ENCODE measurements at regions not wholly inside any gene's neighbourhood (a gene's known extent, or its start where the extent isn't known, plus 50 kb on each side); places are given as distances from the start of the nearest gene placed in this dataset.
A peak's percentile ranks its signal among the peaks of the same experiment; 100 is the strongest.

- in situ Hi-C loops (cut with HindIII; ENCODE audit: low sequenced_read_pairs), result no loop called here
- H3K4me3 ChIP-seq (ENCODE audit: low read depth, low read length), result no peak overlapping the region
- TF ChIP-seq, protein P1, sequence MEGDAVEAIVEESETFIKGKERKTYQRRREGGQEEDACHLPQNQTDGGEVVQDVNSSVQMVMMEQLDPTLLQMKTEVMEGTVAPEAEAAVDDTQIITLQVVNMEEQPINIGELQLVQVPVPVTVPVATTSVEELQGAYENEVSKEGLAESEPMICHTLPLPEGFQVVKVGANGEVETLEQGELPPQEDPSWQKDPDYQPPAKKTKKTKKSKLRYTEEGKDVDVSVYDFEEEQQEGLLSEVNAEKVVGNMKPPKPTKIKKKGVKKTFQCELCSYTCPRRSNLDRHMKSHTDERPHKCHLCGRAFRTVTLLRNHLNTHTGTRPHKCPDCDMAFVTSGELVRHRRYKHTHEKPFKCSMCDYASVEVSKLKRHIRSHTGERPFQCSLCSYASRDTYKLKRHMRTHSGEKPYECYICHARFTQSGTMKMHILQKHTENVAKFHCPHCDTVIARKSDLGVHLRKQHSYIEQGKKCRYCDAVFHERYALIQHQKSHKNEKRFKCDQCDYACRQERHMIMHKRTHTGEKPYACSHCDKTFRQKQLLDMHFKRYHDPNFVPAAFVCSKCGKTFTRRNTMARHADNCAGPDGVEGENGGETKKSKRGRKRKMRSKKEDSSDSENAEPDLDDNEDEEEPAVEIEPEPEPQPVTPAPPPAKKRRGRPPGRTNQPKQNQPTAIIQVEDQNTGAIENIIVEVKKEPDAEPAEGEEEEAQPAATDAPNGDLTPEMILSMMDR (IDR thresholded peaks at IDR 0.05; ENCODE audit: low read depth, low read length), result no peak
- peak; percentile 31 for DNase-seq (ENCODE audit: low read depth, low spot score)
Observed at GRCh38 chr15:37638116-37638515, 296.3 kb upstream of the TMCO5A start.

DNA sequence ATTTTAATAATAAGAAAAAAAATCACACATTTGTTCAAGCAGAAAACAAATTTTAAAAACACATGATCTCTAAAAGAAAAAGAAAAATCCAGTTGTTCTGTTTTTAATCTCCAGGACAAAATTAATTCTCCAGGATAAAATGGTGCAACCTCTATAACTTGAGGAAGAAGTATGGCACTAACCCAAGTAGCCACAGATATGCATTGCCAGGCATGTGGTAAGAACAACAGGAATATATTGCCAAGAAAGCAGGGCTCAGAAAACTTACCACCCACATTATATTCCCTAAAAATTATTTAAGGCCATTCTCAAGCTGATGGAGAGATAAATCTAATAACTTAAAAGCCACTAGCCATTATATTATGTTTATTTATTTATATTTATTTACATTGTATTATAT lies 295.7 kb upstream of the TMCO5A start:
- no peak overlapping the region for H3K4me3 ChIP-seq (ENCODE audit: low read depth, low read length)
- peak; percentile 3 for DNase-seq (ENCODE audit: low read depth, low spot score)
- TF ChIP-seq, protein P1 (IDR thresholded peaks at IDR 0.05; ENCODE audit: low read depth, low read length), result no peak
- in situ Hi-C loops (cut with HindIII; ENCODE audit: low sequenced_read_pairs), result no loop called here

- H3K4me3 ChIP-seq (ENCODE audit: low read depth, low read length), result no peak overlapping the region
- in situ Hi-C loops (cut with HindIII; ENCODE audit: low sequenced_read_pairs), result no loop called here
- peak; percentile 75 for DNase-seq (ENCODE audit: low read depth, low spot score)
- TF ChIP-seq, protein P1 (IDR thresholded peaks at IDR 0.05; ENCODE audit: low read depth, low read length), result no peak
Observed at GRCh38 chr15:37652646-37653417, 281.6 kb upstream of the TMCO5A start.

- no peak overlapping the region for H3K4me3 ChIP-seq (ENCODE audit: low read depth, low read length)
- in situ Hi-C loops (cut with HindIII; ENCODE audit: low sequenced_read_pairs), result no loop called here
- DNase-seq (ENCODE audit: low read depth, low spot score), result no peak
- TF ChIP-seq, protein P1 (IDR thresholded peaks at IDR 0.05; ENCODE audit: low read depth, low read length), result no peak
Observed at GRCh38 chr15:37678124-37678523, 256.3 kb upstream of the TMCO5A start.

GRCh38 chr15:37679627-37680026 lies 254.8 kb upstream of the TMCO5A start:
- in situ Hi-C loops (cut with HindIII; ENCODE audit: low sequenced_read_pairs), result no loop called here

GRCh38 chr15:37682304-37682703 lies 252.1 kb upstream of the TMCO5A start:
- in situ Hi-C loops (cut with HindIII; ENCODE audit: low sequenced_read_pairs), result no loop called here
- peak; percentile 32 for DNase-seq (ENCODE audit: low read depth, low spot score)
- H3K4me3 ChIP-seq (ENCODE audit: low read depth, low read length), result no peak overlapping the region
- TF ChIP-seq, protein P1 (IDR thresholded peaks at IDR 0.05; ENCODE audit: low read depth, low read length), result peak; percentile 32

More at GRCh38 chr15:37679627-37680026, 254.8 kb upstream of the TMCO5A start:
- DNase-seq (ENCODE audit: low read depth, low spot score), result no peak
- no peak overlapping the region for H3K4me3 ChIP-seq (ENCODE audit: low read depth, low read length)
- TF ChIP-seq, protein P1 (IDR thresholded peaks at IDR 0.05; ENCODE audit: low read depth, low read length), result no peak

Data from astrocyte of the spinal cord (primary cell).